ENCODE measurements at regions not wholly inside any gene's neighbourhood (a gene's known extent, or its start where the extent isn't known, plus 50 kb on each side); places are given as distances from the start of the nearest gene placed in this dataset.

DNA sequence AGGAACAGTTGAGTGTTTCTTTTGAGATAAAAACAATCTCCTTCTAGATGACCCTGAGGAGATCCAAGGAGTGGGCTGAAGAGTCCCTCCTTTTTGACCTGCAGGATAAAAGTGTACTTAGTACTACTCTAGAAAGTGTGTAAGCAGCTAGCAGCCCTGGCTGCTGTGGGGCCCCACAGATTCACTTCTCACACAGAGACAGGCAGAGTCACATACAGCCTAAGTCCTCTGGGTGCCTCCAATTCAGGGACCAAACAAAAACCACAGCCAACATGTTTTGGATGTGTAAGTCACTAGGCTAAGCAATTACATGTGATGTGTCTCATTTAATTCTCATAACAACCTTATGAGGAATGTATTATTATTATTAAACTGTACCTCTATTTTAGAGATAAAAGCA lies 97.1 kb downstream of the TMEM100 start:
- Mint-ChIP-seq H3K4me1 (no peaks in the 10 kb centered on the region), H3K27ac (ENCODE audit: unreplicated experiment) (no peak overlapping the region), H3K9me3 (peaks cover 2% of the 10 kb centered on the region), H3K4me3 (no peak overlapping the region), H3K36me3 (ENCODE audit: low read depth) (no peaks in the 10 kb centered on the region), H3K27me3 (ENCODE audit: low read depth) (peaks cover 9% of the 10 kb centered on the region)
- TF ChIP-seq, protein P1, sequence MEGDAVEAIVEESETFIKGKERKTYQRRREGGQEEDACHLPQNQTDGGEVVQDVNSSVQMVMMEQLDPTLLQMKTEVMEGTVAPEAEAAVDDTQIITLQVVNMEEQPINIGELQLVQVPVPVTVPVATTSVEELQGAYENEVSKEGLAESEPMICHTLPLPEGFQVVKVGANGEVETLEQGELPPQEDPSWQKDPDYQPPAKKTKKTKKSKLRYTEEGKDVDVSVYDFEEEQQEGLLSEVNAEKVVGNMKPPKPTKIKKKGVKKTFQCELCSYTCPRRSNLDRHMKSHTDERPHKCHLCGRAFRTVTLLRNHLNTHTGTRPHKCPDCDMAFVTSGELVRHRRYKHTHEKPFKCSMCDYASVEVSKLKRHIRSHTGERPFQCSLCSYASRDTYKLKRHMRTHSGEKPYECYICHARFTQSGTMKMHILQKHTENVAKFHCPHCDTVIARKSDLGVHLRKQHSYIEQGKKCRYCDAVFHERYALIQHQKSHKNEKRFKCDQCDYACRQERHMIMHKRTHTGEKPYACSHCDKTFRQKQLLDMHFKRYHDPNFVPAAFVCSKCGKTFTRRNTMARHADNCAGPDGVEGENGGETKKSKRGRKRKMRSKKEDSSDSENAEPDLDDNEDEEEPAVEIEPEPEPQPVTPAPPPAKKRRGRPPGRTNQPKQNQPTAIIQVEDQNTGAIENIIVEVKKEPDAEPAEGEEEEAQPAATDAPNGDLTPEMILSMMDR (conservative IDR thresholded peaks at IDR 0.05), result no peak
- no peak for DNase-seq (ENCODE audit: low read depth, low spot score)

DNA sequence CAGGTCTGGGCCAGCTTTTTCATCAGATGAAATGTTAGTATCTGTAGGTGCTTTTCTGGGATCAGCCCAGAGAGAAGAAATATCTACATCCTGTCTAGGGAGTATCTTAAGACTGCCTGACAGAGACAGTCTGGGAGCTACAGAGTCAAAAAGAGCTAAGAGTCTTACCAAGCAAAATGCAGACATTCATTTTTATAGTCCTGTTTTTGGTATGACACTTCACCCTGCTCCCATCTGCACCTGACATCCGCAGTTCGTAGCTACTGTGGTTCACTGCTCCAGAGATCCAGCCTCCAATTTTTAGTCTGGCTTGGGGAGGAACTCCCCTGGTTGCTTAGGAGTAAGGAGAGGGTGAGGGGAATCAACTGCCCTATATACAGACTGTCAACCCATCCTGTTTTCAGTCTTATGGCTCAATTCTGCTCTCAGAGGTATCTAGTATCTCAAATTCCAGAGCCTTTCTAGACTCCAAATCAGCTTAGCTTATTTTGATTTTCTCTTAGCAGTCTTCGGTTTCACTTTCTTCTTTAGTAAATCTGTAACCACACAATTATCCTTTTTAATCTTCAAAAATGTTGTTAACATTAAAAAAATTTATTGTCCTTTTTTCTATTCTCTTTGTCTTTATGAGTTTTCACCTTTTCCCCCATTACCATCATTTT lies 97.8 kb downstream of the TMEM100 start:
- H3K27me3 Mint-ChIP-seq (ENCODE audit: low read depth), result peaks cover 9% of the 10 kb centered on the region
- H3K9me3 Mint-ChIP-seq, result peaks cover 2% of the 10 kb centered on the region
- no peak overlapping the region for H3K27ac Mint-ChIP-seq (ENCODE audit: unreplicated experiment)
- no peaks in the 10 kb centered on the region for H3K4me1 Mint-ChIP-seq
- DNase-seq (ENCODE audit: low read depth, low spot score), result no peak
- TF ChIP-seq, protein P1 (conservative IDR thresholded peaks at IDR 0.05), result no peak
- H3K4me3 Mint-ChIP-seq, result no peak overlapping the region
- H3K36me3 Mint-ChIP-seq (ENCODE audit: low read depth), result no peaks in the 10 kb centered on the region

DNA sequence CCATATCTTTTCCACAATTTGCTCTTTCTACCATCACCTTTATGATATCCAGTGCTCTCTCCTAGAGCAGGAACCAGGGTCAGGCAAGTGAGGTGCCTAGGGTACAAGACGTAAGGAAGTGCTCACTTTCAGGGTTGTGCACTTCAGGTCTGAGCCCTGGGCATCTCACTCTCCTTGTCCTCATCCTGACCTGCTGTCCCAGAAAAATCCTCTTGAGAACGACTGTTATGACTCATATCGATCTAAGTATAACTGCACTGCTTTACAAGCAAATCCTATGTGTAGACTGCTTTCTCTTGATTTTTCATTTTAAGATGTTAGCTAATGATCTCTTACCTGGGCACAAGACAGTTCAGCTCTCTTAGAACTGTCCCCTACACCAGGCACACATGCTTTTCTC lies 100.1 kb downstream of the TMEM100 start:
- H3K4me1 Mint-ChIP-seq, result no peaks in the 10 kb centered on the region
- no peak for DNase-seq (ENCODE audit: low read depth, low spot score)
- H3K9me3 Mint-ChIP-seq, result peaks cover 2% of the 10 kb centered on the region
- no peak overlapping the region for H3K4me3 Mint-ChIP-seq
- H3K27ac Mint-ChIP-seq (ENCODE audit: unreplicated experiment), result no peak overlapping the region
- H3K36me3 Mint-ChIP-seq (ENCODE audit: low read depth), result no peaks in the 10 kb centered on the region
- peaks cover 9% of the 10 kb centered on the region for H3K27me3 Mint-ChIP-seq (ENCODE audit: low read depth)
- TF ChIP-seq, protein P1 (conservative IDR thresholded peaks at IDR 0.05), result no peak

DNA sequence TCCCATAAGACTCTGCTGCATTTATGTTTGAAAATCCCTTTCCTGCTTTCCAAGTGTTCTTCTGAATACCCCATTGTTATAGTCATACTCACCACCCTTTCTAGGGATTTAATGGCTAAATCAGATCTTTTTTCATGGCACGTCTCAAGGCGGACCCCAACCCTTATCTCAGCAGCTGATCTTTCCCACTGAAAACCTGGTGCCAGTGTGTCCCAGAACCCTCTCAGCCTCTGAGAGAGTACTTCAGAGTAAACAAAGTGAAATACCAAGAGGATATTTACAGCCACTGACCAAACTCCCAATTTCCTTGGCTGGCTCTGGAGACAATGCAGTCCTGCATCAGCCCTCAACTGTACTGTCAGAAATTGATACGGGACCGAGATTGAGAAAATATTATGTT lies 101.7 kb downstream of the TMEM100 start:
- Mint-ChIP-seq H3K4me1 (no peaks in the 10 kb centered on the region), H3K4me3 (no peak overlapping the region), H3K36me3 (ENCODE audit: low read depth) (no peaks in the 10 kb centered on the region), H3K9me3 (peaks cover under 1% of the 10 kb centered on the region), H3K27ac (ENCODE audit: unreplicated experiment) (no peak overlapping the region), H3K27me3 (ENCODE audit: low read depth) (peaks cover 9% of the 10 kb centered on the region)
- DNase-seq (ENCODE audit: low read depth, low spot score), result no peak
- TF ChIP-seq, protein P1 (conservative IDR thresholded peaks at IDR 0.05), result no peak

DNA sequence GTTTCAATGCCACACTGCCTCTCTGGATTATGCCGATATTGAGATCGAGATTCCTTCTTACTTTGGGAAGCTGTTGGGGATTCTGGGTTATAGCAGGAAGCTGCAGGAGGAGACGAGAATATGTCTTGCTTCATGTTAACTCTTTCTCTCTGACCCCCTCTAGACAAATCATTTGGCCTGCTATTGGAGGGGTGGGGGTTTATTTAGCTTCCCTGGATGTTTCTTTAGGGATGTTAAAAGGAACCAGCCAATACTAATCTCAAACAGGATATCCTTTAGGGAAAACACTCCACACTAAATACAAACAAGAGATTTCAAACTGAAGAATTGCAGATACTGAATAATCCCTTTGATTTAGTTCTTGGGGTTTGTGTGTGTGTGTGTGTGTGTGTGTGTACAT lies 102.6 kb downstream of the TMEM100 start:
- H3K27ac Mint-ChIP-seq (ENCODE audit: unreplicated experiment), result no peak overlapping the region
- H3K27me3 Mint-ChIP-seq (ENCODE audit: low read depth), result peaks cover 9% of the 10 kb centered on the region
- DNase-seq (ENCODE audit: low read depth, low spot score), result no peak
- TF ChIP-seq, protein P1 (conservative IDR thresholded peaks at IDR 0.05), result no peak
- H3K36me3 Mint-ChIP-seq (ENCODE audit: low read depth), result no peaks in the 10 kb centered on the region
- no peaks in the 10 kb centered on the region for H3K9me3 Mint-ChIP-seq
- no peak overlapping the region for H3K4me3 Mint-ChIP-seq
- no peaks in the 10 kb centered on the region for H3K4me1 Mint-ChIP-seq

Data from neural crest cell (in vitro differentiated cells).